Activated CD8-positive, alpha-beta memory T cell treated with anti-CD3 and anti-CD28 coated beads for 36 hours (primary cell): ENCODE measurements at regions not wholly inside any gene's neighbourhood (a gene's known extent, or its start where the extent isn't known, plus 50 kb on each side); places are given as distances from the start of the nearest gene placed in this dataset.
"Not testable (repeated sequence)": the region's sequence is repeated elsewhere in the genome, so short reads cannot be mapped to it uniquely, and the experiment has no call there.

Experiments
- CTCF ChIA-PET: fragments of 350-600 bp; sonication (Branson Sonifier 250); formaldehyde crosslinking; loops from one replicate; lab custom pipeline; 2021; ENCODE audit warnings: antibody characterized with exemption; lab: Charles Lee
- POLR2A ChIA-PET: fragments of 350-600 bp; sonication (Branson Sonifier 250); formaldehyde crosslinking; loops from one replicate; lab custom pipeline; 2021; ENCODE audit warnings: antibody characterized with exemption; lab: Charles Lee

DNA sequence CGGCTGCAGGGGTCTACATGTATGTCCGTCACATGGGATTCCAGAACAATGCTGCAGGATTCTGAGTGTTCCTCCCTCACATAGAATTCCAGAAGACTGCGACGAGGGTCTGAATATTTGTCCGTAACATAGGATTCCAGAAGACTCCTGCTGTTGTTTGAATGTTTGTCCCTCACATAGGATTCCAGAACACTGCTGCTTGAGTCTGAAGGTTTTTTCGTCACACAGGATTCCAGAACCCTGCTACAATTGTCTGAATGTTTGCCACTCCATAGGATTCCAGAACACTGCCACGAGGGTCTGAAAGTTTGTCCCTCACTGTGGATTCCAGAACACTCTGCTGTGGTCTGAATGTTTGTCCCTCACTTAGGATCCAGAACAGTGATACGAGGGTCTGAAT lies 217.5 kb downstream of the FOXD4L6 start:
- POLR2A ChIA-PET, CTCF ChIA-PET: not testable (repeated sequence)

DNA sequence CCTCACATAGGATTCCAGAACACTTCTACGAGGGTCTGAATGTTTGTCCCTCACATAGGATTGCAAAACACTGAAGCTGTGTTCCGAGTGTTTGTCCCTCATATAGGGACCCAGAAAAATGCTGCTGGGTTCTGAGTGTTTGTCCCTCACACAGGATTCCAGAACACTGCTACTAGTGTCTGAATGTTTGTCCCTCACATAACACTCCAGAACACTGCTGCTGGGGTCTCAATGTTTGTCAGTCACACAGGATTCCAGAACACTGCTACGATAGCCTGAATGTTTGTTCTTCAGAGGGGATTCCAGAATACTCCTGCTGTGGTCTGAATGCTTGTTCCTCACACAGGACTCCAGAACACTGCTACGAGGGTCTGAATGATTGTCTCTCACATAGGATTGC lies 218.7 kb downstream of the FOXD4L6 start:
- POLR2A ChIA-PET, result no interaction called here
- CTCF ChIA-PET, result no interaction called here

DNA sequence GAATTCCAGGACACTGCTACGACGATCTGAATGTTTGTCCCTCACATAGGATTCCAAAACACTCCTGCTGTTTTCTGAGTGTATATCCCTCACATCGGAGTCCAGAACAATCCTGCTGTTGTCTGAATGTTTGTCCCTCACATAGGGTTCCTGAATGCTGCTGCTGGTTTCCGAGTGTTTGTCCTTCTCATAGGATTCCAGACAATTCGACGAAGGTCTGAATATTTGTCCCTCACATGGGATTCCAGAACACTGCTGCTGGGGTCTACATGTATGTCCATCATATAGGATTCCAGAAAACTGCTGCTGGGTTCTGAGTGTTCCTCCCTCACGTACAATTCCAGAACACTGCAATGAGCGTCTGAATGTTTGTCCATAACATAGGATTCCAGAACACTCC lies 219.4 kb downstream of the FOXD4L6 start:
- POLR2A ChIA-PET, CTCF ChIA-PET: not testable (repeated sequence)

DNA sequence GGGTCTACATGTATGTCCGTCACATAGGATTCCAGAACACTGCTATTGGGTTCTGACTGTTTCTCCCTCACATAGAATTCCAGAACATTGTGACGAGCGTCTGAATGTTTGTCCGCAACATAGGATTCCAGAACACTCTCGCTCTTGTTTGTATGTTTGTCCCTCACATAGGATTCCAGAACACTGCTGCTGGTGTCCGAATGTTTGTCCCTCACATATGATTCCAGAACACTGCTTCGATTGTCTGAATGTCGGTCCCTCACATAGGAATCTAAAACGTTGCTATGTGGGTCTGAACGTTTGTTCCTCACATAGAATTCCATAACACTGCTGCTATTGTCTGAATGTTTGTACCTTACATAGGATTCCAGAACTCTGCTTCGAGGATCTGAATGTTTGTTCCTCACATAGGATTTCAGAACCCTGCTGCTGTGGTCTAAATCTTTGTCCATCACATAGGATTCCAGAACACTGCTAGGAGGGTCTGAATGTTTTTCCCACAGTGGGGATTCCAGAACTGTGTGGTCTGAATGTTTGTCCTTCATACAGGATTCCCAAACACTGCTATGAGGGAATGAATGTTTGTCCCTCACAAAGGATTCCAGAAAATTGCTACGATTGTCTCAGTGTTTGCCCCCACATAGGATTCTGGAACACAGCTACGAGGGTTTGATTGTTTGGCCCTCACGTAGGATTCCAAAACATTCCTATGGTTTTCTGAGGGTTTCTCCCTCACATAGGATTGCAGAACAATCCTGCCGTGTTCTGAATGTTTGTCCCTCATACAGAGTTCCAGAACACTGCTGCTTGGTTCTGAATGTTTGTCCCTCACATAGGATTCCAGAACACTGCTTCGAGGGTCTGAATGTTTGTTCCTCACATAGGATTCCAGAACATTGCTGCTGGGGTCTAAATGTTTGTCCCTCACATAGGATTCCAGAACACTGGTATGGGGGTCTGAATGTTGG lies 220.5 kb downstream of the FOXD4L6 start:
- POLR2A ChIA-PET, result no interaction called here
- CTCF ChIA-PET, result no interaction called here

DNA sequence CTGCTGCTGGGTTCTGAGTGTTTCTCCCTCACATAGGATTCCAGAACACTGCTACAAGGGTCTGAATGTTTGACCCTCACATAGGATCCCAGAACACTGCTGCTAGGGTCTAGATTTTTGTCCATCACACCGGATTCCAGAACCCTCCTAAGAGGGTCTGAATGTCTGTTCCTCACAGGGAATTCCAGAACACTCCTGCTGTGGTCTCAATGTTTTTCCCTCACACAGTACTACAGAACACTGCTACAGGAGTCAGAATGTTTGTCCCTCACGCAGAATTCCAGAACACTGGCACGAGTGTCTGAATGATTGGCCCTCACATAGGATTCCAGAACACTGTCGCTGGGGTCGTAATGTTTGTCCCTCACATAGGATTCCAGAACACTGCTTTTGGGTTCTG lies 221.6 kb downstream of the FOXD4L6 start:
- CTCF ChIA-PET, result not testable (repeated sequence)

DNA sequence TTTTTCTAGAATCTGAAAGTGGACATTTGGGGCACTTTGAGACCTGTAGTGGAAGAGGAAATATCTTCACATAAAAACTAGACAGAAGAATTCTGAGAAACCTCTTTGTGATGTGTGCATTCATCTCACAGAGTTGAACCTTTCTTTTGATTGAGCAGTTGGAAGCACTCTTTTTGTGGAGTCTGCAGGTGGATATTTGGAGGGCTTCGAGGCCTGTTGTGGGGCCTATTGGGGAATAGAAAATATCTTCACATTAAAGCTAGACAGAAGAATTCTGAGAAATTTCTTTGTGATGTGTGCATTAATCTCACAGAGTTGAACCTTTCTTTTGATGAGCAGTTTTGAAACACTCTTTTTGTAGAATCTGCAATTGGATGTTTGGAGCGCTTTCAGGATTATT lies 236.2 kb downstream of the FOXD4L6 start:
- POLR2A ChIA-PET, CTCF ChIA-PET: not testable (repeated sequence)

More for the DNA sequence above, 221.6 kb downstream of the FOXD4L6 start:
- POLR2A ChIA-PET, result not testable (repeated sequence)

DNA sequence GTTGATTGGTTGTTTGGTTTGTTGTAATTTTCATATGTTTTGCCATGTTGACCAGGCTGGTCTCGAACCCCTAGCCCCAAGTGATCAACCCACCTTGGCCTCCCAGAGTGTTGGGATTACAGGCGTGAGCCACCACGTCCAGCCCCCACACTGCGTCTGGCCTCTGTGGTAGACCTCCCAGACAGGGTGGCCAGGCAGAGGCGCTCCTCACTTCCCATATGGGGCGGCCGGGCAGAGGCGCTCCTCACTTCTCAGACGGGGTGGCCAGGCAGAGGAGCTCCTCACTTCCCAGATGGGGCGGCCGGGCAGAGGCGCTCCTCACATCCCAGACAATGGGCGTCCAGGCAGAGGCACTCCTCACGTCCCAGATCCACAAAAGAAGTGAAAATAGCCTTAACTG lies 242.6 kb downstream of the FOXD4L6 start:
- POLR2A ChIA-PET, result not testable (repeated sequence)

DNA sequence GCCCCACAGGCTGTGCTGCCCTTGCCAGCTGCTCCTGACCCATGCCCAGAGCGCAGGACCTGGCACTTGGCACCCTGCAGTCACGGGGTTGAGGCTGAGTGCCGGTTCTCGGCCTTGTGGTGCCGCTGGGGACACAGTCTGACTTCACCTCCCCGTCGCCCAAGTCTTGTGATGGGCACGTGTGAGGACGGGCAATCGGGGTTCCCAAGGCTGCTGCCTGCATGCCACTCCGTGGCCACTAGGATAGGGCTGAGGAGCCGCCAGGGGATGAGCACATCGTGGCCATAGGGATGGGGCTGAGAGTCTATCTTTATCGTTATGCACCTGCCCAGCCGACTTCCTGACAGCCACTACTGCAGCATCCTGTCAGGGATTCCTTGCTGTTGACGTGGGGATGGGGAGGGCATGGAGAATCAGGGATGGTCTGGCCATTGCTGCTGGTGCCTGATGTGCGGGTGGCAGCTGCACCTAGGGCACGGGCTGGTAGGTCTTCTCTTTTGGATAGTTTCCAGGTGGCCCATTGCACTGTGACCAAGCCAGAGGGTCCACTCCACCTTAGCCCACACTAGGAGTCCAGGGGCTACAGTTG lies 243.5 kb downstream of the FOXD4L6 start:
- CTCF ChIA-PET, POLR2A ChIA-PET: not testable (repeated sequence)

More for the DNA sequence above, 242.6 kb downstream of the FOXD4L6 start:
- CTCF ChIA-PET, result not testable (repeated sequence)

DNA sequence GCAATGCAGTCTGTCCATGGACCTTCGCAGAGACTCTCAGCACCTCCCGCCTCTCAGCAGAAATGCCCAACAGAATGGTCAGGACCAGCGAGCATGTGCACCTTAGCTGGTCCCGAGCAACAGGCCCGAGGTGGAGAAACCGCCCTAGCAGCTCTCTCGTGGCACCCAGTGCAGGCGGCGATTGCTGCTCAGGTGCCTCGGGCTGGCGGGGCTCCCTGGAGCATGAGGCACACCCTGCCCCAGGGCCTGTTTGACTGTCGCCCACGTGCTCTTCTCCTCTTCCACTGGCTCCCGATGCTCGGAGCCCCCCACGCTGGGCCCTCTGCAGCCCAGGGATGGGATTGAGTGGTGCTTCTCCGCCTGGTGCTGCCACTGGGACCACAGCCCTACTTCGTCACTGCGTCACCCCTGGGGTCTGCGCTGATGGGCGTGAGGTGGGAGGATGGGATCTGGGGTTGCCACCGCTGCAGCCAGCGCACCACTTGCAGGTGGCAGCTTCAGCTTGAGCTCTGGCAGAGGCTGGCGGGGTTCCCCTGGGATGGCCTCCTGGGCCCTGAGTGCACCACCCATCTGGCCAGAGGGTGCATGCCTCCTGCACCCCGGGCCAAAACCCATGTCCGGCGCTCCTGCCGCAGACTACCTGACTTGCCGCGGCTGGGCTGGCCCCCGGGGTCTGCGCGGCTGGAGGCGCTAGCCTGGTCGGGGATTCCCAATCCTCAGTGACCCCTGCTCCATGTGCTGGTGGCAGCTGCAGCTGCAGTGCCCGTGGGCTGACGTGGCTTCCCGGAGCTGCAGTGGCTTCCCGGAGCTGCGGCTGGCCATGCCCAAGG lies 244.2 kb downstream of the FOXD4L6 start:
- ChIA-PET POLR2A (no interaction called here), CTCF (no interaction called here)

DNA sequence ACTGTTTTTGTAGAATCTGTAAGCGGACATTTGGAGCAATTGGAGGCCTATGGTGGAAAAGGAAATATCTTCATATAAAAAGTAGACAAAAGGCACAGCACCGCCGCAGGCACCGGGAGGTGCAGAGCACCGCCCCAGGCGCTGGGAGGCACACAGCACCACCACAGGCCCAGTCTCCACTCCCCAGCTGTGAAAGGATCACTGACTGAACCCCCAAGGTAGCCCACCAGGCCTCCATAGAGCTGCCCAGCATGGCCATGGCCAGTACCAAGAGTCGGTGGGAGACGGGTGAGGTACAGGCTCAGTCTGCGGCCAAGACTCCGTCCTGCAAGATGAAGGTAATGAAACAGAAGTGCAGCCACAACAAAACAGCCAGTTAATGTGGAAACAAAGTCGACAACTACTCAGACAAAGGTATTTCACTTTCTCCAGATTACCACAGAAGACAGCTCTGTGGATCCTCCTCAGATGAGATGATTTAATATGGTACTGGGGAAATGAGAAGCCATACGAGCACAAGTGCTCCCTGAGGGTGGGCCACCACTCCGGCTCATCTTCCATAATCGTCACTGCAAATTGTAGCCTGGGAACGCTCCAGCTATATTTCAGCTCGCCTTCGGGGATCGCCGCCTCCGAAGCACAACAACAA lies 244.9 kb downstream of the FOXD4L6 start:
- POLR2A ChIA-PET, CTCF ChIA-PET: not testable (repeated sequence)

DNA sequence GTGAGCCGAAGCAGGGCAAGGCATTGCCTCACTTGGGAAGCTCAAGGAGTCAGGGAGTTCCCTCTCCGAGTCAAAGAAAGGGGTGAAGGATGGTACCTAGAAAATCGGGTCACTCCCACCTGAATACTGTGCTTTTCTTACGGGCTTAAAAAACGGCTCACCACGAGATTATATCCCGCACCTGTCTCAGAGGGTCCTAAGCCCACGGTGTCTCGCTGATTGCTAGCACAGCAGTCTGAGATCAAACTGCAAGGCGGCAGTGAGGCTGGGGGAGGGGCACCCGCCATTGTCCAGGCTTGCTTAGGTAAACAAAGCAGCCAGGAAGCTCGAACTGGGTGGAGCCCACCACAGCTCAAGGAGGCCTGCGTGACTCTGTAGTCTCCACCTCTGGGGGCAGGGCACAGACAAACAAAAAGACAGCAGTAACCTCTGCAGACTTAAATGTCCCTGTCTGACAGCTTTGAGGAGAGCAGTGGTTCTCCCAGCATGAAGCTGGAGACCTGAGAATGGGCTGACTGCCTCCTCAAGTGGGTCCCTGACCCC lies 254.7 kb downstream of the FOXD4L6 start:
- CTCF ChIA-PET, POLR2A ChIA-PET: not testable (repeated sequence)

DNA sequence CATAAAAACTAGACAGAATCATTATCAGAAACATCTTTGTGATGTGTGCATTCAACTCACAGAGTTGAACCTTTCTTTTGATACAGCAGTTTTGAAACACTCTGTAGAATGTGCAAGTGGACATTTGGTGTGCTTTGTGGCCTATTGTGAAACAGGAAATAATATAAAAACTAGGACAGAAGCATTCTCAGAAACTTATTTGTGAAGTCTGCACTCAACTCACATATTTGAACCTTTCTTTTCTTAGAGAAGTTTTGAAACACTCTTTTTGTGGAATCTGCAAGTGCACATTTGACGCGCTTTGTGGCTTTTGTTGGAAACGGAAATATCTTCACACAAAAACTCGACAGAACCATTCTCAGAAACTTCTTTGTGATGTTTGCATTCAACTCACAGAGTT lies 260.0 kb downstream of the FOXD4L6 start:
- POLR2A ChIA-PET, CTCF ChIA-PET: not testable (repeated sequence)
